NCI-H1930 (cell line): ENCODE measurements at regions not wholly inside any gene's neighbourhood (a gene's known extent, or its start where the extent isn't known, plus 50 kb on each side); places are given as distances from the start of the nearest gene placed in this dataset.

ENCODE experiments used
- DNase-seq, 2 experiments: peaks; one replicate each; lab custom pipeline; 2025; lab: John Stamatoyannopoulos, UW

- DNase-seq: no peak
Observed at GRCh38 chr17:63381101-63381729, 64.9 kb downstream of the CYB561 start.

- DNase-seq: no peak
Observed at GRCh38 chr17:63382136-63382535, 64.0 kb downstream of the CYB561 start.
